ENCODE measurements at regions not wholly inside any gene's neighbourhood (a gene's known extent, or its start where the extent isn't known, plus 50 kb on each side); places are given as distances from the start of the nearest gene placed in this dataset.
"Not testable (repeated sequence)": the region's sequence is repeated elsewhere in the genome, so short reads cannot be mapped to it uniquely, and the experiment has no call there.

GRCh38 chr12:70008944-70009343, 183.9 kb downstream of the MYRFL start:
- no peak for DNase-seq (ENCODE audit: low read depth in 2 of 2)

GRCh38 chr12:70011353-70011752, 186.3 kb downstream of the MYRFL start:
- DNase-seq (ENCODE audit: low read depth in 2 of 2), result no peak

- not testable (repeated sequence) for DNase-seq (ENCODE audit: low read depth in 2 of 2)
Observed at GRCh38 chr12:70013016-70013415, 188.0 kb downstream of the MYRFL start.

GRCh38 chr12:70028515-70028914, 203.5 kb downstream of the MYRFL start:
- DNase-seq (ENCODE audit: low read depth in 2 of 2), result no peak

- DNase-seq (ENCODE audit: low read depth in 2 of 2), result no peak
Observed at GRCh38 chr12:70028918-70029317, 203.9 kb downstream of the MYRFL start.

GRCh38 chr12:70031046-70031445, 206.0 kb downstream of the MYRFL start:
- no peak for DNase-seq (ENCODE audit: low read depth in 2 of 2)

- no peak for DNase-seq (ENCODE audit: low read depth in 2 of 2)
Observed at GRCh38 chr12:70032076-70032475, 207.0 kb downstream of the MYRFL start.

- DNase-seq (ENCODE audit: low read depth in 2 of 2), result no peak
Observed at GRCh38 chr12:70033310-70033709, 208.3 kb downstream of the MYRFL start.

GRCh38 chr12:70040141-70040540, 203.1 kb upstream of the CNOT2 start:
- peak in 1 of 2 donors; percentile 46 for DNase-seq (ENCODE audit: low read depth in 2 of 2)

- DNase-seq (ENCODE audit: low read depth in 2 of 2), result no peak
Observed at GRCh38 chr12:70042675-70043074, 200.6 kb upstream of the CNOT2 start.

GRCh38 chr12:70043490-70044138, 199.6 kb upstream of the CNOT2 start:
- peak in 1 of 2 donors; percentile 1 for DNase-seq (ENCODE audit: low read depth in 2 of 2)

GRCh38 chr12:70044167-70044566, 199.1 kb upstream of the CNOT2 start:
- no peak for DNase-seq (ENCODE audit: low read depth in 2 of 2)

GRCh38 chr12:70045036-70045435, 198.2 kb upstream of the CNOT2 start:
- DNase-seq (ENCODE audit: low read depth in 2 of 2), result no peak

GRCh38 chr12:70045514-70045913, 197.7 kb upstream of the CNOT2 start:
- no peak for DNase-seq (ENCODE audit: low read depth in 2 of 2)

- no peak for DNase-seq (ENCODE audit: low read depth in 2 of 2)
Observed at GRCh38 chr12:70048521-70049250, 194.5 kb upstream of the CNOT2 start.

- no peak for DNase-seq (ENCODE audit: low read depth in 2 of 2)
Observed at GRCh38 chr12:70049596-70050360, 193.5 kb upstream of the CNOT2 start.

GRCh38 chr12:70052476-70052875, 190.8 kb upstream of the CNOT2 start:
- no peak for DNase-seq (ENCODE audit: low read depth in 2 of 2)

GRCh38 chr12:70052931-70053497, 190.2 kb upstream of the CNOT2 start:
- peak; percentile 6 to 41 for DNase-seq (ENCODE audit: low read depth in 2 of 2)

GRCh38 chr12:70059373-70059772, 183.9 kb upstream of the CNOT2 start:
- DNase-seq (ENCODE audit: low read depth in 2 of 2), result no peak

- no peak for DNase-seq (ENCODE audit: low read depth in 2 of 2)
Observed at GRCh38 chr12:70060634-70061033, 182.6 kb upstream of the CNOT2 start.

- DNase-seq (ENCODE audit: low read depth in 2 of 2), result no peak
Observed at GRCh38 chr12:70068743-70069142, 174.5 kb upstream of the CNOT2 start.
